GM10248 (cell line): ENCODE measurements at regions not wholly inside any gene's neighbourhood (a gene's known extent, or its start where the extent isn't known, plus 50 kb on each side); places are given as distances from the start of the nearest gene placed in this dataset.

Experiments used
- CTCF ChIA-PET: fragments of 300-600 bp; sonication (Branson Sonifier 250); formaldehyde crosslinking; extraction: SDS; loops from one replicate; lab custom pipeline; 2021; ENCODE audit warnings: antibody characterized with exemption; lab: Yijun Ruan, JAX
- POLR2A ChIA-PET: fragments of 350-650 bp; sonication (Branson Sonifier 250); formaldehyde crosslinking; extraction: SDS; loops from one replicate; lab custom pipeline; 2020; ENCODE audit warnings: antibody characterized with exemption; lab: Yijun Ruan, JAX
- DNase-seq: peaks from one replicate; pipeline ENCODE4 v3.0.0; 2012; ENCODE audit errors: extremely low spot score
- CTCF ChIP-seq: IDR thresholded peaks from 2 replicates; pipeline ENCODE4 v1.5.1; 2012; ENCODE audit warnings: mild to moderate bottlenecking, low read depth; ENCODE audit errors: extremely low read depth, missing control alignments, control extremely low read depth

DNA sequence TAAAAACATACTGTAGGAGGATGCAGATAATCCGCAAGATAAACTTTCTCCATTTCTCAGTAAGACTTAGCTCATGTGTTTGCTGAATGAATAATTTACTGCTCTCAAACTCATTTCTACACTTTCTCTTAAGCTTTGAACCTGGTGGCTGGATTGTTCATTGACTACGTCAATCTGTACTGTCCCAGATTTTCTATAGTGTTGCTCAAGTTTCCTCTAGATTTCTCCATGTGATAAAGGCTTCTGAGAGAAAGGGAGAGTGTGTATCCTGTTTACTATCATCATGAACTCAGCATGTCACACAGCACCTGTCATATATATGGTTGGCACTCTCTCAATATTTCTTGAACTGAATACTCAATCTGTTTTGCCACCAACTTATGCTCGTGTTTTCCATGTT, 518.0 kb upstream of the TBX3 start:
- POLR2A ChIA-PET, result no interaction called here
- DNase-seq, result no peak
- no peak for TF ChIP-seq CTCF
- CTCF ChIA-PET, result interaction anchor here (0.8 to 1.2 kb wide), 2 partner anchors 20 to 21 kb away, joined by 3 read pairs; no protein-coding TSS in a partner anchor

GRCh38 chr12:115199831-115200230, 515.9 kb upstream of the TBX3 start:
- CTCF ChIA-PET, result interaction anchor here (1.2 kb wide), 1 partner anchor 19 kb away, joined by 3 read pairs; no protein-coding TSS in a partner anchor
- POLR2A ChIA-PET, result no interaction called here
- TF ChIP-seq CTCF, result no peak
- no peak for DNase-seq

DNA sequence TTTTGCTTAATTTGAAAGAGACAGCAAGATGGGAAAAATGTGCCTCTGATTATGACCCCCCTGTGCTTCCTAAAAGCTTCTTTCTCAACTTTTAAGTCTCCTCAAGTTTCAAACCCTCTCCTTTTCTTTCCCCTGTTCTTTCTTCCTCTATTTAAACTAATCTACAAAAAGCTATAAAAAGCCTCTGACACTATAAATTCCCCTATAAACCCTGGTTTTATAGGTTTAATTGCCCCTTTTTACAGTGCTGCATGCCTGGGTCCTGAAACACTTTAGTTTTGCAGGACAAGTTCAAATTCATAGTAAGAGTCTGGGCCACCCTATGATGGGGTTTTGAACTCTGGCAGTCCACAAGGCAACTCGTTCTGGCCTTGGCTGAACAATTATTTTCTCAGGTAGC, 510.9 kb upstream of the TBX3 start:
- POLR2A ChIA-PET, result no interaction called here
- CTCF ChIA-PET, result no interaction called here
- TF ChIP-seq CTCF, result no peak
- DNase-seq, result no peak

- CTCF ChIA-PET, result no interaction called here
- TF ChIP-seq CTCF, result no peak
- DNase-seq, result no peak
- POLR2A ChIA-PET, result no interaction called here
These were observed 510.5 kb upstream of the TBX3 start for GRCh38 chr12:115194448-115194847.

DNA sequence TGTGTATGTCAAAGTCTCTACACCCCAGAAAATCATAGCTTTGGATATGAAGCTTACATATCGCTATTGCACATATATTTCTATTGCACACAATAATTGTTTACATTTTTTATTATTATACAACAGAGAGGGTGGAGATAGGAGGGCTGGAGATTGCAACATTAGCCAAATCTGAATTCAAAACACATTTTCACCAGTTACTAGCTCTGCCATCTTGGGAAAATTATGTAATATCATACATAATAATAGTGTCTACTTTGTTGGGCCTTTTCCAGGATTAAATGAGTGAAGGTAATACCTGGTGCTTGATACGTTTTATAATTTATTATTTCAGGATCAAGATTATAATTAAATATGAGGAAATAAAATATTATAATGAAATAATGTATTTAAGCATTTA, 507.4 kb upstream of the TBX3 start:
- DNase-seq, result no peak
- POLR2A ChIA-PET, result no interaction called here
- CTCF ChIA-PET, result no interaction called here
- TF ChIP-seq CTCF, result no peak

DNA sequence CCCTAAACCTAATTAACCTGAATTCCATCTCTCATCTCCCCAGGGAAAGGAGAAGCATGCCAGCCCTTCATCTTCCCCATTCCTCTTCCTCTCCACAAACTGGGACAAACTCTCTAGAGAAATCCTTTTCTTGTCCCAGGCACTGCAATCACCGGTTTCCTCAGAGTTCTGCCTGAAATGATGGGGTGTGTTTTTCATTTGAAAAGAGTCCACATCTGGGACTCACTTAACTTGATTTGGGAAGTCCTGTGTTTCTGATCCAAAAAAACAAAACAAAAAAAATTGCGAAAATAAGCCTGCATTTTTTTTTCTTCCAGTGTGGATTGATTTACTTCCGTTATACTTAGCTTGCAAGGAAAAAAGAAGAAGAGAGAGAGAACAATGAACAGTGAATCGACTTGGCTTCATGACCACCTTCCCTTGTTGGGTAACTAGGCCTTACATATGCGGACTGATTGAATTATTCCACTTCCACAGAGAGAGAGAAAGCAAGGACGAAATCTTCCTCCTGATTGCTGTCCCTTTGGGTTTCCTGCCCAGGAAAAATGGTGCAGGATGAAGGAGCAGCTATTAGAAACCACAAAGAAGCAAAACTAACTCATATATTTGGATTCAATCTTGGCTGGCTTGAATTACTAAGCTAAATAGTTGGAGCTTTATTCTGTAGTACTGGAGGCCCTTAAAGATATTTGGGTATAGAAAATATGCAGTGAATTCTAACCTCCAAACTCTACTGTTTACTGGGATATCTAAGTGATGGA, 506.2 kb upstream of the TBX3 start:
- CTCF ChIA-PET, result interaction anchor here (1.2 kb wide), 1 partner anchor 10 kb away, joined by 3 read pairs; no protein-coding TSS in a partner anchor

More for the DNA sequence above, 506.2 kb upstream of the TBX3 start:
- TF ChIP-seq CTCF, result no peak
- POLR2A ChIA-PET, result no interaction called here
- DNase-seq, result no peak
